Endothelial cell of umbilical vein (primary cell): ENCODE measurements at regions not wholly inside any gene's neighbourhood (a gene's known extent, or its start where the extent isn't known, plus 50 kb on each side); places are given as distances from the start of the nearest gene placed in this dataset.

Experiments used
- BruUV-seq: library from RNA; stranded (reverse); fragments of 400-500 nt; replicated peaks from 2 replicates; lab custom pipeline; 2021; lab: Mats Ljungman, UMichigan
- CTCF ChIA-PET: fragments of 300-600, 350-600 bp; sonication (Branson Sonifier 250); formaldehyde crosslinking; loops from one replicate; lab custom pipeline; 2021; ENCODE audit warnings: antibody characterized with exemption, inconsistent platforms; lab: Charles Lee
- POLR2A ChIA-PET: fragments of 300-600, 350-600 bp; sonication (Branson Sonifier 250); formaldehyde crosslinking; loops from one replicate; lab custom pipeline; 2021; ENCODE audit warnings: antibody characterized with exemption, inconsistent platforms; lab: Charles Lee
- DNase-seq: peaks from one replicate; pipeline ENCODE4 v3.0.0-alpha.2; 2011; ENCODE audit warnings: low read depth, low spot score
- FAIRE-seq: peaks from 2 replicates; lab custom pipeline; 2011; peaks lifted over from hg19 to GRCh38; lab: Jason Lieb, UNC
- H2AFZ ChIP-seq: 2 replicates; pipeline ENCODE4 v1.6.0; 2012; ENCODE audit warnings: low read depth, low read length, control low read depth, inconsistent platforms
- H3K27ac ChIP-seq: 2 replicates; pipeline ENCODE4 v1.5.1; 2011; ENCODE audit warnings: low read depth, mild to moderate bottlenecking, control low read depth, low read length, moderate library complexity; ENCODE audit not compliant: insufficient read depth
- H3K27me3 ChIP-seq, 2 experiments: 2 replicates each; pipeline versions ENCODE4 v1.6.0 to v1.6.1; 2011; ENCODE audit warnings: low read length in 2 of 2, mixed read lengths in 1 of 2; ENCODE audit not compliant: control insufficient read depth in 2 of 2, insufficient read depth in 2 of 2
- H3K36me3 ChIP-seq, 2 experiments: 2 replicates in 1 of 2; 3 replicates in 1 of 2; pipeline ENCODE4 v1.5.1; 2011; ENCODE audit warnings: low read length in 2 of 2, mild to moderate bottlenecking in 1 of 2, moderate library complexity in 1 of 2; ENCODE audit not compliant: control insufficient read depth in 2 of 2, insufficient read depth in 2 of 2; ENCODE audit errors: extremely low read depth in 1 of 2
- H3K4me1 ChIP-seq: 3 replicates; pipeline ENCODE4 v1.5.1; 2011; ENCODE audit warnings: mild to moderate bottlenecking, low read length; ENCODE audit not compliant: control insufficient read depth, insufficient read depth; ENCODE audit errors: extremely low read depth
- H3K4me2 ChIP-seq: 2 replicates; pipeline ENCODE4 v1.6.1; 2011; ENCODE audit warnings: low read length, control low read depth, mixed read lengths; ENCODE audit not compliant: insufficient read depth
- H3K4me3 ChIP-seq, 3 experiments: fragments of 200-600 bp in 1 of 3; sonication (generic), shearing (Covaris generic) in 1 of 3; replicated peaks in 1 of 3; 2 replicates each; pipeline ENCODE4 v1.5.1; 2011 to 2016; ENCODE audit warnings: control low read depth in 3 of 3, low read length in 3 of 3, mild to moderate bottlenecking in 2 of 3, inconsistent platforms in 1 of 3, low read depth in 1 of 3, moderate library complexity in 1 of 3; ENCODE audit not compliant: insufficient read depth in 1 of 3
- H3K79me2 ChIP-seq: 2 replicates; pipeline ENCODE4 v1.6.0; 2012; ENCODE audit warnings: low read length, inconsistent platforms; ENCODE audit not compliant: control insufficient read depth, insufficient read depth
- H3K9ac ChIP-seq: replicated peaks from 2 replicates; pipeline ENCODE3; 2011; ENCODE audit warnings: low read length, control low read depth; ENCODE audit not compliant: insufficient read depth; ENCODE audit errors: extremely low read depth
- H3K9me1 ChIP-seq: replicated peaks from 3 replicates; pipeline ENCODE4 v1.6.0; 2011; ENCODE audit warnings: mild to moderate bottlenecking, low read length; ENCODE audit not compliant: control insufficient read depth, insufficient read depth; ENCODE audit errors: extremely low read depth
- H3K9me3 ChIP-seq: replicated peaks from 2 replicates; pipeline ENCODE4 v1.5.1; 2012; ENCODE audit warnings: low read length, inconsistent platforms; ENCODE audit not compliant: control insufficient read depth, insufficient read depth
- H4K20me1 ChIP-seq: replicated peaks from 2 replicates; pipeline ENCODE3; 2011; ENCODE audit warnings: mild to moderate bottlenecking, low read length; ENCODE audit not compliant: control insufficient read depth, insufficient read depth; ENCODE audit errors: extremely low read depth
- EZH2 ChIP-seq: IDR thresholded peaks from 2 replicates; pipeline ENCODE4 v1.6.1; 2012; ENCODE audit warnings: borderline replicate concordance, low read depth, mild to moderate bottlenecking, moderate library complexity, low read length, inconsistent platforms; ENCODE audit not compliant: severe bottlenecking
- FOS ChIP-seq: IDR thresholded peaks from 2 replicates; pipeline ENCODE4 v1.6.1; 2011; ENCODE audit warnings: mild to moderate bottlenecking, low read length, moderate library complexity, borderline replicate concordance; ENCODE audit not compliant: insufficient read depth
- GATA2 ChIP-seq: IDR thresholded peaks from 2 replicates; pipeline ENCODE4 v1.7.0; 2011; ENCODE audit warnings: low read depth, mild to moderate bottlenecking, moderate library complexity, mixed read lengths, low read length; ENCODE audit not compliant: insufficient read length, insufficient read depth
- JUN ChIP-seq: IDR thresholded peaks from 2 replicates; pipeline ENCODE4 v1.6.1; 2011; ENCODE audit warnings: borderline replicate concordance, low read depth; ENCODE audit not compliant: insufficient read length, insufficient read depth
- MYC ChIP-seq: IDR thresholded peaks from one replicate; pipeline ENCODE4 v1.6.1; 2011; ENCODE audit warnings: mild to moderate bottlenecking, low read depth, low read length
- POLR2A ChIP-seq: IDR thresholded peaks from 2 replicates; pipeline ENCODE4 v1.6.1; 2012; ENCODE audit warnings: low read depth, mild to moderate bottlenecking, control low read depth, low read length
- POLR2AphosphoS5 ChIP-seq: IDR thresholded peaks from 2 replicates; pipeline ENCODE4 v1.6.1; 2012; ENCODE audit warnings: low read depth, mild to moderate bottlenecking, control low read depth, low read length, moderate library complexity; ENCODE audit not compliant: insufficient read depth
- dilution Hi-C: fragments of 300-500 bp; cut with MboI; formaldehyde crosslinking; loops from one replicate; pipeline ENCODE4 v1.15.0; 2019; ENCODE audit warnings: low sequenced_read_pairs; ENCODE audit not compliant: extremely low pct_ligation_motif_present
- intact Hi-C: fragments of 100-400 bp; cut with micrococcal nuclease; formaldehyde crosslinking; loops from one replicate; pipeline ENCODE4 v1.10.0; 2022
- TF ChIP-seq, protein P1 (sequence below), 2 donors: IDR thresholded peaks; 1 replicate in 1 of 2; 2 replicates in 1 of 2; pipeline ENCODE4 v1.5.1; 2011; ENCODE audit warnings: low read length in 2 of 2, mild to moderate bottlenecking in 2 of 2, moderate library complexity in 2 of 2, control low read depth in 1 of 2, inconsistent platforms in 1 of 2, low read depth in 1 of 2; ENCODE audit not compliant: insufficient read depth in 1 of 2; ENCODE audit errors: extremely low read depth in 1 of 2
- TF ChIP-seq, protein P2 (sequence below): IDR thresholded peaks from 2 replicates; pipeline ENCODE4 v1.6.1; 2011; ENCODE audit not compliant: insufficient read depth, insufficient read length

DNA sequence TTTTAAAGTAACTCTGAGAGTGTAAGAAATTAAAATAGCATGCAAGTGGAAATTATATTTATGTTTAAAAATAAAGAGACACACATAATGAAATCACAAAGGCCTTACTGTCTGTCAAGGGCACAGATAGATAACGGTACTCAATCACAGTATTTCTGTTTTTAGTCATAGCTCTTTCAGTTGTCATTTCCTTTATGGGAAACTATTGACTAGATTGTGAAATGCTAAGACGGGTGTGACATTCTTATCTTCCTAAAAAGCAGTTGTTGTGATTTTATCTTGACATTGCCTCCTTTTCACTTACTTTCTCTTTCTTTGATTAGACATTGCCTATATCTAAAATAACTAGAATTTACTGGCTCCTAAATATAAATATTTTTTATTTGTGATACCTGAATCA is 100.1 kb upstream of the PLSCR5 start:
- Histone ChIP-seq H3K79me2 (no peaks in the 10 kb centered on the region), H3K36me3 (no peaks in the 10 kb centered on the region), H3K4me1 (no peaks in the 10 kb centered on the region), H3K27me3 (no peaks in the 10 kb centered on the region), H3K4me2 (no peak overlapping the region), H3K9me3 (no peaks in the 10 kb centered on the region), H3K9ac (no peak overlapping the region), H3K9me1 (no peaks in the 10 kb centered on the region), H3K27ac (no peak overlapping the region), H3K4me3 (no peak overlapping the region), H4K20me1 (no peaks in the 10 kb centered on the region), H2AFZ (no peak overlapping the region)
- TF ChIP-seq, protein P1, sequence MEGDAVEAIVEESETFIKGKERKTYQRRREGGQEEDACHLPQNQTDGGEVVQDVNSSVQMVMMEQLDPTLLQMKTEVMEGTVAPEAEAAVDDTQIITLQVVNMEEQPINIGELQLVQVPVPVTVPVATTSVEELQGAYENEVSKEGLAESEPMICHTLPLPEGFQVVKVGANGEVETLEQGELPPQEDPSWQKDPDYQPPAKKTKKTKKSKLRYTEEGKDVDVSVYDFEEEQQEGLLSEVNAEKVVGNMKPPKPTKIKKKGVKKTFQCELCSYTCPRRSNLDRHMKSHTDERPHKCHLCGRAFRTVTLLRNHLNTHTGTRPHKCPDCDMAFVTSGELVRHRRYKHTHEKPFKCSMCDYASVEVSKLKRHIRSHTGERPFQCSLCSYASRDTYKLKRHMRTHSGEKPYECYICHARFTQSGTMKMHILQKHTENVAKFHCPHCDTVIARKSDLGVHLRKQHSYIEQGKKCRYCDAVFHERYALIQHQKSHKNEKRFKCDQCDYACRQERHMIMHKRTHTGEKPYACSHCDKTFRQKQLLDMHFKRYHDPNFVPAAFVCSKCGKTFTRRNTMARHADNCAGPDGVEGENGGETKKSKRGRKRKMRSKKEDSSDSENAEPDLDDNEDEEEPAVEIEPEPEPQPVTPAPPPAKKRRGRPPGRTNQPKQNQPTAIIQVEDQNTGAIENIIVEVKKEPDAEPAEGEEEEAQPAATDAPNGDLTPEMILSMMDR (IDR thresholded peaks at IDR 0.05; ENCODE audit: extremely low read depth in 1 of 2, insufficient read depth in 1 of 2, low read depth in 1 of 2, low read length in 2 of 2) = no peak
- TF ChIP-seq JUN (no peak), FOS (no peak), EZH2 (no peak), POLR2A (no peak), GATA2 (no peak), POLR2AphosphoS5 (no peak), MYC (no peak)
- TF ChIP-seq, protein P2, sequence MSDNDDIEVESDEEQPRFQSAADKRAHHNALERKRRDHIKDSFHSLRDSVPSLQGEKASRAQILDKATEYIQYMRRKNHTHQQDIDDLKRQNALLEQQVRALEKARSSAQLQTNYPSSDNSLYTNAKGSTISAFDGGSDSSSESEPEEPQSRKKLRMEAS = no peak
- ChIA-PET POLR2A (no interaction called here), CTCF (interaction anchor here (1.6 kb wide), 1 partner anchor 41 kb away, joined by 3 read pairs; no protein-coding TSS in a partner anchor)
- BruUV-seq = no TSS peak
- FAIRE-seq (no peak), DNase-seq (no peak)
- intact Hi-C loops = no loop called here
- dilution Hi-C loops = no loop called here
